ENCODE measurements at regions not wholly inside any gene's neighbourhood (a gene's known extent, or its start where the extent isn't known, plus 50 kb on each side); places are given as distances from the start of the nearest gene placed in this dataset.
A peak's percentile ranks its signal among the peaks of the same experiment; 100 is the strongest.

DNA sequence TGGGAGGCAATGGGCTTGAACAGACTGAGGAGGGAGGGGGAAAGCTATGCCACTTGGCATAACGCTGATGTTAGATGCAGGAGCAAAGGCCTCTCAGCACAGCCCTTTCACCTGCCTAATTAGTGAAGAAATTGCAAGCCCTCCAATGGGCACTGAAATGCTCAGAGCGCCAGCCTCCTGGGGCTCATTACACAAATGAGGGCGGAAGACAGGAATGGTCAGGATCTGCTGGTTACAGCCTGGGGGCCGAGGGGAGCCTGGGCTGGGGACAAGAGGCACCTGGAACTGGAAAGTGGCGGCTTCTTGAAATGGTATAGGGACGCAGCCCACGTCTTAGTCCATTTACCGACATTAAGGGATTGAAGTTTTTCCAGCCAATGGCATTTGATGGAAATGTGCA, 50.2 kb upstream of the PLET1 start:
- Histone ChIP-seq H3K36me3 (no peaks in the 10 kb centered on the region), H3K9me3 (no peaks in the 10 kb centered on the region), H3K4me3 (no peak overlapping the region), H3K27ac (no peak overlapping the region), H3K9ac (no peak overlapping the region), H3K4me2 (no peak overlapping the region), H3K27me3 (no peaks in the 10 kb centered on the region), H4K20me1 (no peaks in the 10 kb centered on the region), H3K4me1 (no peaks in the 10 kb centered on the region)
- TF ChIP-seq Cebpa-rat (IDR thresholded peaks at IDR 0.05): no peak

DNA sequence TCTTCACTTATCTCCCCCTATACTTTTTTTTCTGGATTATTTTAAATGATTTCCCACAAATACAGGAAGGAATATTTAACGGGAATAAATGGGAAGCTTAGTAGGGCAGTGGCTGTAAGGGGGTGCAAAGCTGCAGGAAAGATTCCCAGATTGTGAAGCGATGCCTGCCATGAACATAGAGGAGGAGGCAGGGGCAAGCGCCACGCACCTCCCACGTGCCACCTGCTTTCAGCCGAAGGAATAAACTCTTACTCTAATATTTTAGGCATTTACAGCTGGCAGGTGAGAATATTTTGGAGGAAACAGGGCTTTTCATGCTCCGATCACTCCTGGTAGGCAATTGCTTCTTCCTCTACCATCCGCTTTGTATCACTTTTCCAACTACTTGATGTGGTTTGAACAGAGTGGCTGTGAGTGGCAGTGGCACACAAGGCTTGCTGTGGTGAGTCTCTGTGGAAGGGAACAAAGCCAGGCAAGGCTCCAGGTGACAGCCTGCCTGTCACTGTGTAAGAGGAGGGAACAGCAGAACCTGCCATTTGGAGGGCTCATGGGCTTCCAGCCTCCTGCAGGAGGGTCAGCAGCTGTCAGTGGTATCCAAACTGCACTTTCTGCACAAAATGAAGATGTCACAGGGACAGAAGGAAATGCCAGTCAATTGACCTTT, 54.5 kb upstream of the PLET1 start:
- Histone ChIP-seq H3K4me2 (no peak overlapping the region), H3K4me1 (no peaks in the 10 kb centered on the region), H3K27ac (no peak overlapping the region), H4K20me1 (no peaks in the 10 kb centered on the region), H3K4me3 (no peak overlapping the region), H3K9me3 (no peaks in the 10 kb centered on the region), H3K27me3 (no peaks in the 10 kb centered on the region), H3K9ac (no peak overlapping the region), H3K36me3 (no peaks in the 10 kb centered on the region)
- TF ChIP-seq Cebpa-rat (IDR thresholded peaks at IDR 0.05): no peak

DNA sequence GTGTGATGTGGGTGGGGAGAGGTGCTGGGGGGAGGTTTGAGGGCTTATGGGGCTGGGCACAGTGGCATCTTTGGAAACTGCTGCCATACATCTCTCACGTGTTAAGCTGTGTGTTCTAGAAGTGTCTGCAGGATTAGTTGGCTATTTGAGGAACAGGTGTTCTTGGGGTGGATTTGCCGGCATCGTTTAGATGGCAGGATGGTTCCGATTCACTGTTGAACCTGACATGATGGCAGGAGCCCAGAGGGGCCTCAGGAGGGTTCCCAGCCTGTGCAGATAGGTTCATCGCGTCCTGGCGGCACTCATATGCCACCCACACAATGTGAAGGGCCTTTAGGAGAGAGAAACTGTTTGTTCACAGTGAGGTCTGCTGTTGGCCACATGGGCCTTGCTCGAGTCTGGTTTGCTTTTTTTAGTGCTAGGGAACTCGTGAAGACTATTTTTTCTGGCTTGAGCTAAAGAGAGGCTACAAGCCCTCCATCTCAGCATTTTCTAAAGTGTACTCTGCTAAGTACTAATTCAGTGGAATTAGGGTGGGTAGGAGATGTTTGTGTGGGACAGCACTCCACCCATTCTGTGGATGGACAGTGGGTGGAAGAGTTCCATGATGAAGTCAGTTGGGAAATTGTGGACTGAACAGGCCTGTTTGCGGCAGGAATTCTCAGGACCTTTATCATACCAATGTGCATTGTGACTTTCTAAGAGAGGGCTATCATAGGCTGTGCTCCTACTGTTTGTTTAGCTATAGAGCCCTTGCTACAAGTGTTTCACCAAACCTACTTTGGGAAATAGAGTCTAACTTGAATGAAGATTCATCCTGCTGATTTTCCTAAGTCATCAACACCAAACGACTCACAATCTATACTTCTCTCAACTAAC, 55.4 kb upstream of the PLET1 start:
- H3K36me3 ChIP-seq: no peaks in the 10 kb centered on the region
- no peak overlapping the region for H3K9ac ChIP-seq
- H3K27ac ChIP-seq: no peak overlapping the region
- no peaks in the 10 kb centered on the region for H3K4me1 ChIP-seq
- no peaks in the 10 kb centered on the region for H3K27me3 ChIP-seq
- no peaks in the 10 kb centered on the region for H3K9me3 ChIP-seq
- no peaks in the 10 kb centered on the region for H4K20me1 ChIP-seq
- H3K4me3 ChIP-seq: no peak overlapping the region
- no peak for TF ChIP-seq Cebpa-rat (IDR thresholded peaks at IDR 0.05)
- H3K4me2 ChIP-seq: no peak overlapping the region

DNA sequence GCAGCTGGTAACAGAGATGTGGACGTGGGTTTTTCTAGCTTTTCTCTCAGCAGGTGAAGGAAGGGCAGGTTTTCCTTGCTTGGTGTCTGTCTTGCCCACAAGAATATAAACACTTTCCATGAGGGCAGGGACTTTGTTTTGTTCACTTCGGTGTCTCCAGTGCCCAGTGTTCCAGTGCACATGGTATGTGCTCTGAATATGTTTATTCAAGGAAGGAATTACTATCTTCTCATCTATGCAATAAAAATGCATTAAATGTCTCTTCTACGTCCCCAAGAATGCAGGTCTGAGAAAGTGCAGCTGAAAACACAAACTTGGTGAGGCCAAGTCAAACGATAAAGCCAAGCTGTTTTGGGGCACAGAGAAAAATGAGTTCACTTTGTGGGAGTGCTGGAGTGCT, 56.3 kb upstream of the PLET1 start:
- no peaks in the 10 kb centered on the region for H3K9me3 ChIP-seq
- H3K4me2 ChIP-seq: no peak overlapping the region
- H3K36me3 ChIP-seq: no peaks in the 10 kb centered on the region
- no peaks in the 10 kb centered on the region for H3K27me3 ChIP-seq
- H3K9ac ChIP-seq: no peak overlapping the region
- H3K27ac ChIP-seq: no peak overlapping the region
- 0 out of 2 replicates have a peak, but pooled peaks cover 2% of the 10 kb centered on the region for H3K4me1 ChIP-seq
- H3K4me3 ChIP-seq: no peak overlapping the region
- H4K20me1 ChIP-seq: no peaks in the 10 kb centered on the region
- TF ChIP-seq Cebpa-rat (IDR thresholded peaks at IDR 0.05): no peak

DNA sequence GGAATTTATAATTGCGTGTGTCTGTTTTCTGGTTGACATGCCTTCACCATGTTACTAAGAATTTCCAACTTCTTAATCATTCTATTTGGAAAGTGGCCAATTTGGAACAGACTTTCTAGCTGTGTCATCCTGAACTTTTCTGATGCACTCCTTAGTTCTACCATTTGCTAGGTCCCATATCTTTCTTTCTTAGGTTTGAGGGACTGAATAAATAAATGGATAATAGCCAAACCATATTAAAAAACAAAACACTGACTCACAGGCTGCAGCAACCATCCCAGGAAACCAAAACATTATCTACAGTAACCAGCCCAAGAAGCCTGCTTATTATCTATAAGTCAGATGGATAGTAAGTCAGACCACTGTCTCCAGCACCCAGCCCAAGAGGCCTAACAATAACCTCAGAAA, 57.5 kb upstream of the PLET1 start:
- Histone ChIP-seq H3K27me3 (no peaks in the 10 kb centered on the region), H3K4me3 (no peak overlapping the region), H3K27ac (no peak overlapping the region), H3K36me3 (no peaks in the 10 kb centered on the region), H3K9ac (no peak overlapping the region), H4K20me1 (no peaks in the 10 kb centered on the region), H3K4me1 (0 out of 2 replicates have a peak, but pooled peaks cover 3% of the 10 kb centered on the region), H3K4me2 (no peak overlapping the region), H3K9me3 (no peaks in the 10 kb centered on the region)
- no peak for TF ChIP-seq Cebpa-rat (IDR thresholded peaks at IDR 0.05)

DNA sequence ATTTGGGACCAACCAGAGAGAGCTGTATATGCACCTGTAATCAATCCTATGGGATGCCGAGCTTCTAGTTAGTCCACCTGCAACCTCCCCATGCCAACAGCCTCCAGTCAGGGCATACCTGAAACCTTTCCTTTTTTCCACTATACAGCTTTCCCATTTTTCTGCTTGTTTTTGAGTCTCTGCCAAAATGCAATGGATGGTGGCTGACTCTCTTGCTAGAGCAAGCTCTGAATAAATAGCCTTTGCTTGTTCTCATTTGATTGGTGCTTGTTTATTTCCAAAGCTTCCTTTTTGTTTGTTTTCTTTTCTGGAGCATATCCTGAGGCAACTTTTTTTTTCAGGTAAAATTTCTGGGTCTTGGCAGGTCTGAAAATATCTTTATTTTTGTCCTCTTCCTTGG, 58.0 kb upstream of the PLET1 start:
- no peaks in the 10 kb centered on the region for H3K27me3 ChIP-seq
- H3K4me3 ChIP-seq: no peak overlapping the region
- TF ChIP-seq Cebpa-rat (IDR thresholded peaks at IDR 0.05): no peak
- H3K4me1 ChIP-seq: 0 out of 2 replicates have a peak, but pooled peaks cover 3% of the 10 kb centered on the region
- no peak overlapping the region for H3K27ac ChIP-seq
- H3K9me3 ChIP-seq: no peaks in the 10 kb centered on the region
- no peaks in the 10 kb centered on the region for H3K36me3 ChIP-seq
- H4K20me1 ChIP-seq: no peaks in the 10 kb centered on the region
- no peak overlapping the region for H3K9ac ChIP-seq
- H3K4me2 ChIP-seq: no peak overlapping the region

DNA sequence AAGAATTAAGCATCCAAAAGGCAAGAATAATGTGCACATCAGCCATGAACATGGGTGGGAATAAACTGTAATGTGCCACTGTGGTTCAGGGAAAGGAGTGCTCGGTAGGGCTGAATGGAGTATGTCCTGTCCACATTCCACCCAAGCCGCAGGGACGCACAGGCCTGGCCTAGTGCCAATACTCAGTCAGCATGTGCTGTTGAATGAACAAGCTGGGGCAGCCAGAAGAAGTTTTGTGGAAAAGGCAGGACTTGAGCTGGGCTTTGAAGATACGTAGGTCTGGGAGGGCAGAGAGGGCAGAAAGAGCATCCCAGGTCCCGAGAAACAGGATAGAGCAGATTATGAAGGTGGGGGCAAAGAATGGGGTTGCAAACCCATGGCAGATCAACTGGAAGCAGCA, 60.0 kb upstream of the PLET1 start:
- no peak overlapping the region for H3K4me3 ChIP-seq
- 0 out of 2 replicates have a peak, but pooled peaks cover 3% of the 10 kb centered on the region for H3K4me1 ChIP-seq
- H3K27me3 ChIP-seq: no peaks in the 10 kb centered on the region
- no peaks in the 10 kb centered on the region for H3K9me3 ChIP-seq
- no peak for TF ChIP-seq Cebpa-rat (IDR thresholded peaks at IDR 0.05)
- no peaks in the 10 kb centered on the region for H4K20me1 ChIP-seq
- no peak overlapping the region for H3K9ac ChIP-seq
- H3K36me3 ChIP-seq: no peaks in the 10 kb centered on the region
- H3K27ac ChIP-seq: no peak overlapping the region
- no peak overlapping the region for H3K4me2 ChIP-seq

DNA sequence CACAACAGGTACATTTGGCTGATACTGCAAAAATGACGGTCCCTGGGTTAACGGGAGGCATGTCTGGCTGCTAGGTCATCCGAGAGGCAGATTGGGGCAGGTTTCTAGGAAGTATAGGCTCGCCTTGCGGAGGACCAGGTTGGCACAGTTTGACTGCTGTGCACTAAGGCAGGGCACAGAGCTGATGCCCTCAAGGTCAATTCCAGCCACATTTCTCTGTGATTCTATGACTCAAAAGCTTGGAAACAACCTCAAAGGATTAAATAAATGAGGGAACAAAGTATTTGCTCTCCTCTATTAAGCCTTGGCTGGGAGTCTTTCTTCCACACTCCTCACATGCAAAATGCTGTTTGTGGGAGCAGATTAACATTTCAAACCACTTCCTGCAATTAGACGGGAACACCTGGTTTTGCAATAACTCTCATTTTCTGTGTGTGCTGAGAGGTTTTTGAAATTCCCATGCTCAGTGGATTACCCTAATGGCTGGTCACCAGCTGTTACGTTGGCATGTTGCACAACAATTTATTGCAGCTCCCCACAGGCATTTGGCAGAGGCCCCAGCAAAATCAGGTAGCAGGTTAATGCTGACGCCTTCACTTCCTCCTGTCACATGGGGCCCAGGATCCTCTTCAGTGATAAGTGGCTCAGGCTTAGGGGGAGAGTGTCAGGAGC, 61.0 kb upstream of the PLET1 start:
- no peaks in the 10 kb centered on the region for H3K27me3 ChIP-seq
- H3K36me3 ChIP-seq: no peaks in the 10 kb centered on the region
- H4K20me1 ChIP-seq: no peaks in the 10 kb centered on the region
- no peak overlapping the region for H3K4me2 ChIP-seq
- no peaks in the 10 kb centered on the region for H3K9me3 ChIP-seq
- no peak overlapping the region for H3K4me3 ChIP-seq
- H3K9ac ChIP-seq: no peak overlapping the region
- H3K4me1 ChIP-seq: 0 out of 2 replicates have a peak, but pooled peaks cover 3% of the 10 kb centered on the region
- no peak overlapping the region for H3K27ac ChIP-seq
- peak; percentile 64; the same call in 1 of the 2 replicates for TF ChIP-seq Cebpa-rat (IDR thresholded peaks at IDR 0.05)

DNA sequence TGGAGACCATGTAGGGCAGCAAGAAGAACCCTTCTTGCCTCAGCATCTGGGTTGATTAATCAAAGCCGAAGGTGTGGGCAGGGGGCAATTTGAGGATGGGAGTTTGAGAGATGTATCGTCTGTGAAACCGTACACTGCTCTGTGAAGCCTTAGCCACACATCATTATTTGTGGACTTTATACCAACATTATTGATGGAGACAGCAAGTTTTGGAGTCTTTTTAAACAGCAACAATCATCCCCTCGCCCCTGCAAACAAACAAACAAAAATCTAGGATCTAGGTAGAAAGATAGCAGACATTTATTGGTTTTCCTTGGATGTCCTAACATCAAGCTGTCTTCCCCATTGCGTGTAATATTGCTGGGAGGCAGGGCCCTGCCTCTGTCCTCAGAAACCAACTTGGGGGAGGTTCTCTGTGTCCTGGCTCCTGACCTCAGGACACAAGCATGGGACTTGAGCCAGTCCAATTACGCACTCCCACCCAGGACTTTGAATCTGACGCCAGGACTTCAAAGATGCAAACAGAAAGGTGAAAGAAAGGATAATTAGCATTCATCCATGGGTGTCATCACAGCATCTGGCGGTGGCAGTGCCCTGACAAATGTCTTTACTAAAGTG, 61.6 kb upstream of the PLET1 start:
- H3K27me3 ChIP-seq: no peaks in the 10 kb centered on the region
- no peak overlapping the region for H3K4me3 ChIP-seq
- H3K36me3 ChIP-seq: no peaks in the 10 kb centered on the region
- H3K4me2 ChIP-seq: no peak overlapping the region
- H3K27ac ChIP-seq: no peak overlapping the region
- H4K20me1 ChIP-seq: no peaks in the 10 kb centered on the region
- no peak for TF ChIP-seq Cebpa-rat (IDR thresholded peaks at IDR 0.05)
- 0 out of 2 replicates have a peak, but pooled peaks cover 3% of the 10 kb centered on the region for H3K4me1 ChIP-seq
- no peaks in the 10 kb centered on the region for H3K9me3 ChIP-seq
- H3K9ac ChIP-seq: no peak overlapping the region

Measured in BLaER1 (cell line).